Mucosa of stomach (tissue), 1 donor: ENCODE measurements at regions not wholly inside any gene's neighbourhood (a gene's known extent, or its start where the extent isn't known, plus 50 kb on each side); places are given as distances from the start of the nearest gene placed in this dataset.
"Not testable (repeated sequence)": the region's sequence is repeated elsewhere in the genome, so short reads cannot be mapped to it uniquely, and the experiment has no call there.

Experiments
- H3K27me3 ChIP-seq: one replicate; pipeline ENCODE4 v1.7.0; 2013; ENCODE audit warnings: mild to moderate bottlenecking, low read length; ENCODE audit not compliant: control insufficient read depth, insufficient read depth
- H3K36me3 ChIP-seq: one replicate; pipeline ENCODE4 v1.7.0; 2013; ENCODE audit warnings: low read length; ENCODE audit not compliant: control insufficient read depth, insufficient read depth
- H3K4me1 ChIP-seq: one replicate; pipeline ENCODE4 v1.7.0; 2013; ENCODE audit warnings: mild to moderate bottlenecking, low read length; ENCODE audit not compliant: control insufficient read depth, insufficient read depth
- H3K4me3 ChIP-seq: one replicate; pipeline ENCODE4 v1.7.0; 2013; ENCODE audit warnings: low read length
- H3K9ac ChIP-seq: one replicate; pipeline ENCODE4 v1.7.0; 2013; ENCODE audit warnings: mild to moderate bottlenecking, low read length, moderate library complexity
- H3K9me3 ChIP-seq: one replicate; pipeline ENCODE4 v1.7.0; 2013; ENCODE audit warnings: mild to moderate bottlenecking, low read length, moderate library complexity; ENCODE audit not compliant: control insufficient read depth
- donor health status: Pancreatic carcinoma.

DNA sequence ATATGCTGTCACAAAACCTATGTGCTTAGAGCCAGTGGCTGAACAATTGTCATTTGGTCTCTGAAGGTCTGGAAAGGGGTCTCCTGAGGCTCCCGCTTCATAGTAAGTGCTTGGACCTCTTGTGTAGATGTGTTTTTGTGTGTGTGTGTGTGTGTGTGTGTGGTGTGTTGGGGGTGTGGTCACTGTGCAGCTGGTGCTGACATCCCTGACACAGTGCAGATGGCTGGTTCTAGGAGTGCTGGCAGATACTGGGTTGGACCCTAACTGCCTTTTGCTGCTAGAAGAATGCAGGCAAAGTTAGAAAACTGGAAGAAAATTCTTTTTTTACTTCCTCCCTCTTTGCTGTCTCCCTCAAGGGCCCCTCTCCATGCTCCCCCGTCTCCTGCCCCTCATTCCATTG, 1872.6 kb downstream of the ARAP2 start:
- Histone ChIP-seq H3K9me3 (no peaks in the 10 kb centered on the region), H3K9ac (no peak overlapping the region), H3K4me1 (no peaks in the 10 kb centered on the region), H3K36me3 (no peaks in the 10 kb centered on the region), H3K4me3 (no peak overlapping the region), H3K27me3 (no peaks in the 10 kb centered on the region)

DNA sequence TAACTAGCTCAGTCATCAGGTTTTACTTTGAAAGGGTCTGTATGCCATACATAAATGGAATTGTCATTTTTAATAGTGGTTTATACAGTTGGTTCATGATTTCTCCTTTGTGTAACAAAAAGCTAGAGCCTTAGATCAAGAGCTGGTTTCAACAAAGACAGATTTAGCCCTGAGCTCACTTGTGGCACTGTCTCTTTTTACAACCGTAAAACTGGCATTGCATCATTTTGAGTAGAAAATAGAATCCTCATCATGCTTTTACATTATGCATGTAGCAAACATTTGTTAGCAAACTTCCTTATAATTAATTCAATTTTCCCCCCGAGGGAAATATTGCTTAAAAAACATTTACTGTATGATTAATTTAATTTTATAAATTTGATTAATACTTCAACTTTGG, 1871.5 kb downstream of the ARAP2 start:
- H3K9me3 ChIP-seq, result no peaks in the 10 kb centered on the region
- H3K9ac ChIP-seq, result no peak overlapping the region
- H3K4me1 ChIP-seq, result no peaks in the 10 kb centered on the region

DNA sequence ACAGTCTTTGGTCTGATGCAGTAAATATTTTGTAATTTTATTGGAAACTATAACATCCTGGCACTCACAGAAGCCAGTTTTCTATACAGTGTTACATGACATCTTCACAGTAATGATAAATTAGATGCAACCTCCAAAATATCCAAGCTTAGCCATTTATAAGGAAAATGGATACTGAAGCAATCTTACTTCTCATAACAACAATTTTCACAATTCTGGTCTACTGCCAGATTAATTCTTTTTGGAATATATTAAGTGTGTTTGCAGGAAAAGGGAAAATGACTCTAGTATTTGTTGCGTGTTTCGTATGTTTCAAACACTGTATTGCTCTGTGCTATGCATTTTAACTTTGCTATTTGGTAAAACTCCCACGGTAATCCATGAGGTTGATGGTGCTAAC, 1870.9 kb downstream of the ARAP2 start:
- H3K27me3 ChIP-seq, result no peaks in the 10 kb centered on the region

More for the DNA sequence above, 1871.5 kb downstream of the ARAP2 start:
- H3K27me3 ChIP-seq, result no peaks in the 10 kb centered on the region
- no peaks in the 10 kb centered on the region for H3K36me3 ChIP-seq
- no peak overlapping the region for H3K4me3 ChIP-seq

DNA sequence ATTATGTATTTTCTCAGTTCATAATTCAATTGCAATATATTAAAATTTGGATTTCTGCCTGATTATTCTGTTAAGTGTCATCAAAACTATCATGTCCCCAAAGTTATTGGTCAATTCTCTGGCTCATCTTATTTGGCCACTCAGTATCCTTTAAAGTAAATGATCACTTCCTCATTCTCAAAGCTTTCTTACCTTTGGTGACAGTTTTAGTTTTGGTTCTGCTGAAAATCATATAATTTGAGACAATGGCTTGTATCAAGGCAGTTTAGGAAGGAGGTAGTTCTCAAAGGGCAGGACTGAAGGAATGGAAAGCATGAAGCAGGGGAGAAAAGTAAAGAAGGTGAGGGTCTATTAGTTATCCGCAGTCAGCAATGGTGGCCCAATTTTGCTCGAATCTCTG, 1832.1 kb downstream of the ARAP2 start:
- H3K36me3 ChIP-seq, result no peaks in the 10 kb centered on the region
- H3K4me3 ChIP-seq, result no peak overlapping the region
- H3K27me3 ChIP-seq, result no peaks in the 10 kb centered on the region
- no peak overlapping the region for H3K9ac ChIP-seq
- H3K9me3 ChIP-seq, result no peaks in the 10 kb centered on the region
- no peaks in the 10 kb centered on the region for H3K4me1 ChIP-seq

More for the DNA sequence above, 1870.9 kb downstream of the ARAP2 start:
- H3K9ac ChIP-seq, result no peak overlapping the region
- no peaks in the 10 kb centered on the region for H3K9me3 ChIP-seq
- H3K36me3 ChIP-seq, result no peaks in the 10 kb centered on the region
- no peak overlapping the region for H3K4me3 ChIP-seq
- no peaks in the 10 kb centered on the region for H3K4me1 ChIP-seq

DNA sequence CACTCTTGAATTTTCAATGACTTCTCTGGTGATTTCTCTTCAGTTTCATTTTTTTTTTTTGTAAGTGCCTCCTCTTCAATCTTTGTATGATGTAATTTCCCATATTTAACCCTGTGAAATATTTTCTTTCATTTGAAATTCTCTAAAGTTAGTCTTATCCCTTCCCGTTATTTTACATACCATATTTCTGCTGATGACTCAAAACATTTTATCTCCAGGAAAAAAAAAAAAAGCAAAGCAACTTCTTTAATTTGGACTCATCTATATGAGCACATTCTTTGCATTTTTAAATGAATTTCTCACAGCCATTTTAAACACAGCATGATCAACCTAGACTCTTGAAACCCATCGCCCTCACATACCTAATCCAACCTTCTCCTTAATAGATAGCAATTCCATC, 1831.4 kb downstream of the ARAP2 start:
- Histone ChIP-seq H3K27me3 (no peaks in the 10 kb centered on the region), H3K9ac (no peak overlapping the region), H3K9me3 (no peaks in the 10 kb centered on the region), H3K36me3 (no peaks in the 10 kb centered on the region), H3K4me1 (no peaks in the 10 kb centered on the region), H3K4me3 (no peak overlapping the region)

- H3K4me3 ChIP-seq, result no peak overlapping the region
- H3K36me3 ChIP-seq, result no peaks in the 10 kb centered on the region
- no peaks in the 10 kb centered on the region for H3K27me3 ChIP-seq
- H3K9ac ChIP-seq, result no peak overlapping the region
- no peaks in the 10 kb centered on the region for H3K9me3 ChIP-seq
- no peaks in the 10 kb centered on the region for H3K4me1 ChIP-seq
Measured at GRCh38 chr4:34417160-34417559, 1827.2 kb downstream of the ARAP2 start.

DNA sequence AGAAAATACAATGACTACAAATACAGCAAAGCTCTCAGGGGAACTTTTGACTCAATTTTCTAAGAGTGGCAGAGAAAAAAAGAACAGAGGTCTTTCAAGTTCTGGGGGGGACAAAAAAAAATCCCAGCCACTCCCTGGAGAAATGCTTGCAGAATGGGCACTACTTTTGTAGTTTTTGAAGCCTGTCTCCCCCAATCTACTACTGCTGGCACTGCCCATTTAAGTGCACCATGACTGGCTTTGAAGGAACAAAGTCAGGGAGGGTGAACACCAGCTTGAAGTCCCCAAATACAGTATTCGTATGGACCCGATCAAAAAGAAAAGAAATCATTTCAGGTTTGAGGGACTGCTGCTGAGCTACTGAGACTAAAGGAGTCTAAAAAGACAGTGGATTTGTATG, 1824.4 kb downstream of the ARAP2 start:
- no peak overlapping the region for H3K9ac ChIP-seq
- no peaks in the 10 kb centered on the region for H3K9me3 ChIP-seq
- H3K4me1 ChIP-seq, result no peaks in the 10 kb centered on the region
- H3K27me3 ChIP-seq, result no peaks in the 10 kb centered on the region
- H3K36me3 ChIP-seq, result no peaks in the 10 kb centered on the region
- no peak overlapping the region for H3K4me3 ChIP-seq

- Histone ChIP-seq H3K9ac (no peak overlapping the region), H3K4me3 (no peak overlapping the region)
Measured at GRCh38 chr4:34422472-34423175, 1821.7 kb downstream of the ARAP2 start.

DNA sequence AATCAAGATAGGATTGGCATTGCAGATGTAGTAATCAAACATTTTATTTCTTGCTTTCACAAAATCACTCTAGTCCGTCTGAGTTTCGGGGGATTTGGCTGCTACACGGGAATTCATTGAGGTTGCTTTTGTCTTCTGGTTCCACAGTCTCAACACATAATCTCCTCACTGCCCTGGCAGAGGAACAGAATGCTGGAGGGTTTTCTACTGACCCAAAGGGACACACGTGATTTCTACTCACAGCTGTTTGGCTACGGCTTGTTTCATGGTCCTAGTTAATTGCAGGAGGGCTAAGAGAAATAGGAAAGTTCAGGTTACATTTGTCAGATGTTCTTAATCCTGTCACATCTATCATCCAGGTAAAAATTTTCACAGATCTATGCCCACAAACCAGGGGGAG, 1811.6 kb downstream of the ARAP2 start:
- no peak overlapping the region for H3K9ac ChIP-seq
- no peak overlapping the region for H3K4me3 ChIP-seq
- H3K9me3 ChIP-seq, result no peaks in the 10 kb centered on the region
- no peaks in the 10 kb centered on the region for H3K4me1 ChIP-seq
- H3K27me3 ChIP-seq, result no peaks in the 10 kb centered on the region
- H3K36me3 ChIP-seq, result no peaks in the 10 kb centered on the region

More at GRCh38 chr4:34422472-34423175, 1821.7 kb downstream of the ARAP2 start:
- Histone ChIP-seq H3K36me3 (no peaks in the 10 kb centered on the region), H3K27me3 (no peaks in the 10 kb centered on the region), H3K4me1 (no peaks in the 10 kb centered on the region), H3K9me3 (no peaks in the 10 kb centered on the region)

GRCh38 chr4:34434377-34434776, 1809.9 kb downstream of the ARAP2 start:
- H3K4me1 ChIP-seq, H3K9ac ChIP-seq, H3K36me3 ChIP-seq, H3K27me3 ChIP-seq, H3K9me3 ChIP-seq, H3K4me3 ChIP-seq: not testable (repeated sequence)

DNA sequence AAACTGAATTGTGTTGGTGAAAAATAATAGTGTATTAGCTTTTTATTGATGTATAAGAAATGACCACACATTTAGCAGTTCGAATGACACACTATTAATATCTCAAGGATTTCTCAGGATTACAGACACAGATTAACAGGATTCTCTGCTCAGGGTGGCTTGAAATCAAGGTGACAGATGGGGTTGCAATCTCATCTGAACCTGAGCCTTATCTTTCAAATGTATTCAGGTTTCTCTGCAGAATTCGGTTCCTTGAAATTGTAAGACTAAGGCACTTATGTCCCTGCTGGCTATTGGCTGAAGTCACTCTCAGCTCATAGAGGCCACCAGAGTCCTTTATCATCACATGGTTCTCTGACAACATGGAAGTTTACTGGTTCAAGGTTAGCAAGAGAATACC, 1780.1 kb downstream of the ARAP2 start:
- Histone ChIP-seq H3K27me3 (no peaks in the 10 kb centered on the region), H3K36me3 (no peaks in the 10 kb centered on the region), H3K4me1 (no peaks in the 10 kb centered on the region), H3K9ac (no peak overlapping the region), H3K9me3 (no peaks in the 10 kb centered on the region), H3K4me3 (no peak overlapping the region)

GRCh38 chr4:34466411-34466810, 1777.9 kb downstream of the ARAP2 start:
- H3K36me3 ChIP-seq, result no peaks in the 10 kb centered on the region
- H3K27me3 ChIP-seq, result no peaks in the 10 kb centered on the region
- no peak overlapping the region for H3K4me3 ChIP-seq
- H3K9me3 ChIP-seq, result no peaks in the 10 kb centered on the region
- no peaks in the 10 kb centered on the region for H3K4me1 ChIP-seq
- H3K9ac ChIP-seq, result no peak overlapping the region

GRCh38 chr4:34469516-34469915, 1774.8 kb downstream of the ARAP2 start:
- Histone ChIP-seq H3K27me3 (no peaks in the 10 kb centered on the region), H3K4me1 (no peaks in the 10 kb centered on the region)

More at GRCh38 chr4:34469516-34469915, 1774.8 kb downstream of the ARAP2 start:
- Histone ChIP-seq H3K4me3 (no peak overlapping the region), H3K9me3 (no peaks in the 10 kb centered on the region), H3K9ac (no peak overlapping the region), H3K36me3 (no peaks in the 10 kb centered on the region)
